B cell (primary cell): ENCODE measurements at regions not wholly inside any gene's neighbourhood (a gene's known extent, or its start where the extent isn't known, plus 50 kb on each side); places are given as distances from the start of the nearest gene placed in this dataset.

Source experiments
- ATAC-seq: fragments of 200-7000 bp; cut with Tn5 transposase; one replicate; pipeline ENCODE4 v1.10.0; 2021; ENCODE audit warnings: low read depth, mild to moderate bottlenecking, moderate number of reproducible peaks, moderate library complexity
- CTCF ChIA-PET: fragments of 350-600 bp; sonication (Branson Sonifier 250); formaldehyde crosslinking; loops from one replicate; lab custom pipeline; 2021; ENCODE audit warnings: antibody characterized with exemption, inconsistent platforms; lab: Charles Lee
- POLR2A ChIA-PET: fragments of 350-600 bp; sonication (Branson Sonifier 250); formaldehyde crosslinking; loops from one replicate; lab custom pipeline; 2021; ENCODE audit warnings: antibody characterized with exemption; lab: Charles Lee
- DNase-seq: peaks from one replicate; pipeline ENCODE4 v3.0.0; 2013
- H2AFZ ChIP-seq: 2 replicates; pipeline ENCODE4 v1.6.1; 2012; ENCODE audit warnings: mild to moderate bottlenecking, low read depth, low read length; ENCODE audit not compliant: insufficient read depth, poor library complexity, severe bottlenecking
- H3K27ac ChIP-seq, 2 donors: 1 replicate in 1 of 2; 2 replicates in 1 of 2; pipeline ENCODE4 v1.5.1; 2012 to 2013; ENCODE audit warnings: low read length in 2 of 2, mild to moderate bottlenecking in 2 of 2, moderate library complexity in 1 of 2
- H3K27me3 ChIP-seq, 4 experiments: fragments of 200-600 bp in 1 of 4; sonication (generic) in 1 of 4; replicated peaks in 1 of 4; 1 replicate in 2 of 4; 2 replicates in 2 of 4; pipeline versions ENCODE4 v1.6.1 to v1.7.0; 2013 to 2016; ENCODE audit warnings: low read length in 3 of 4, mild to moderate bottlenecking in 2 of 4, mixed read lengths in 1 of 4, moderate library complexity in 1 of 4; ENCODE audit not compliant: insufficient read depth in 4 of 4, control insufficient read depth in 3 of 4; ENCODE audit errors: control extremely low read depth in 1 of 4
- H3K36me3 ChIP-seq, 2 experiments: replicated peaks in 1 of 2; 1 replicate in 1 of 2; 2 replicates in 1 of 2; pipeline versions ENCODE4 v1.6.1 to v1.7.1; 2013; ENCODE audit warnings: low read length in 1 of 2; ENCODE audit not compliant: insufficient read depth in 2 of 2, control insufficient read depth in 1 of 2; ENCODE audit errors: control extremely low read depth in 1 of 2, extremely low read depth in 1 of 2
- H3K4me1 ChIP-seq, 2 donors: fragments of 200-600 bp in 1 of 2; sonication (generic) in 1 of 2; 1 replicate in 1 of 2; 2 replicates in 1 of 2; pipeline versions ENCODE4 v1.5.1 to v1.6.1; 2013 to 2017; ENCODE audit warnings: low read length in 2 of 2; ENCODE audit not compliant: control insufficient read depth in 2 of 2, insufficient read depth in 2 of 2
- H3K4me2 ChIP-seq: replicated peaks from 2 replicates; pipeline ENCODE3; 2012; ENCODE audit warnings: mild to moderate bottlenecking, low read depth, low read length; ENCODE audit not compliant: poor library complexity, severe bottlenecking
- H3K4me3 ChIP-seq, 5 experiments: fragments of 200-600 bp in 1 of 5; sonication (generic) in 1 of 5; 1 replicate in 3 of 5; 2 replicates in 2 of 5; pipeline versions ENCODE4 v1.5.1 to v1.7.0; 2011 to 2016; ENCODE audit warnings: low read length in 4 of 5, mild to moderate bottlenecking in 4 of 5, low read depth in 2 of 5, control low read depth in 1 of 5, moderate library complexity in 1 of 5; ENCODE audit not compliant: insufficient read depth in 1 of 5; ENCODE audit errors: control extremely low read depth in 1 of 5, extremely low read depth in 1 of 5
- H3K79me2 ChIP-seq: fragments of 200-600 bp; sonication (generic); one replicate; pipeline ENCODE4 v1.6.0; 2016; ENCODE audit warnings: low read length; ENCODE audit not compliant: control insufficient read depth, insufficient read depth
- H3K9ac ChIP-seq: fragments of 200-600 bp; sonication (generic); 2 replicates; pipeline ENCODE4 v1.6.1; 2017; ENCODE audit warnings: mild to moderate bottlenecking, low read length, moderate library complexity
- H3K9me3 ChIP-seq, 3 donors: one replicate each; pipeline versions ENCODE4 v1.6.1 to v1.7.1; 2013; ENCODE audit warnings: low read length in 2 of 3; ENCODE audit not compliant: control insufficient read depth in 2 of 3, insufficient read depth in 1 of 3; ENCODE audit errors: control extremely low read depth in 1 of 3
- H4K20me1 ChIP-seq: 2 replicates; pipeline ENCODE4 v1.6.0; 2012; ENCODE audit warnings: mild to moderate bottlenecking, low read length; ENCODE audit not compliant: insufficient read depth, control insufficient read depth, poor library complexity, severe bottlenecking
- H3K27ac Mint-ChIP-seq: one replicate; pipeline ENCODE4 v1.8.0; 2021; ENCODE audit warnings: mixed read lengths
- H3K27me3 Mint-ChIP-seq: one replicate; pipeline ENCODE4 v1.8.0; 2021; ENCODE audit warnings: mixed read lengths
- H3K4me1 Mint-ChIP-seq: one replicate; pipeline ENCODE4 v1.8.0; 2021; ENCODE audit warnings: mixed read lengths
- H3K4me3 Mint-ChIP-seq: one replicate; pipeline ENCODE4 v1.8.0; 2021; ENCODE audit warnings: mixed read lengths
- H3K9me3 Mint-ChIP-seq: one replicate; pipeline ENCODE4 v1.8.0; 2022; ENCODE audit warnings: mixed read lengths; ENCODE audit not compliant: insufficient read depth
- EZH2 ChIP-seq: IDR thresholded peaks from 2 replicates; pipeline ENCODE4 v1.6.1; 2012; ENCODE audit warnings: borderline replicate concordance, low read depth, mild to moderate bottlenecking, moderate library complexity, low read length; ENCODE audit not compliant: insufficient read depth, poor library complexity, severe bottlenecking
- WGBS: methylation state at CpG from one replicate; pipeline ENCODE4 v1.1.5; 2013; ENCODE audit warnings: missing lambda C conversion rate; ENCODE audit not compliant: insufficient coverage; 5-methylcytosine and 5-hydroxymethylcytosine counted together
- intact Hi-C: fragments of 100-400 bp; cut with micrococcal nuclease; formaldehyde crosslinking; loops from one replicate; pipeline ENCODE4 v1.10.0; 2022
- TF ChIP-seq, protein P1 (sequence below): fragments of 200-600 bp; IDR thresholded peaks from one replicate; pipeline ENCODE4 v1.8.0; 2022; ENCODE audit warnings: antibody characterized with exemption, mild to moderate bottlenecking

DNA sequence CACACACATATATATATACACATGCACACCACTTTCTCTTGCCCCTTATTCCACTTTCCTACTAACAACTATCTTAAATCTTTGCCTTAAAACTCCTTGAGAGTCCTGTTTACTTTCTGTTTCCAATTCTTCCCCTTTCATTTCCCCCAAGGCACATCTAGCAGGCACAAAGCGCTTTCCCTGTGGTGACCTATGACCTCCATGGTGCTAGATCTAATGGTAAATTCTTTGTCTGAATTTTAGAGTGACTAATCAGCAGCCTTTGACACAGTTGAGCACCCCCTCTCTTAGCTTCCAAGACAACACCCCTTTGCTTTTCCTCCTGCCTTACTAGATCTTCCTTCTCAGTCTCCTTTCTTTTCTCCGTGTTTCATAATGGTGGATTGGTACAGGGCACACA, 236.4 kb upstream of the TTC29 start:
- H3K4me3 ChIP-seq, result no peak overlapping the region
- no peaks in the 10 kb centered on the region for H3K27me3 ChIP-seq
- ChIA-PET POLR2A (no interaction called here), CTCF (no interaction called here)
- intact Hi-C loops, result no loop called here
- H3K4me1 ChIP-seq, result no peaks in the 10 kb centered on the region
- DNase-seq (no peak), ATAC-seq (no peak)
- no peaks in the 10 kb centered on the region for H3K36me3 ChIP-seq
- no peaks in the 10 kb centered on the region for H3K4me1 Mint-ChIP-seq
- no peak overlapping the region for H3K9ac ChIP-seq
- H3K4me3 Mint-ChIP-seq, result no peak overlapping the region
- no peak for TF ChIP-seq EZH2
- TF ChIP-seq, protein P1, sequence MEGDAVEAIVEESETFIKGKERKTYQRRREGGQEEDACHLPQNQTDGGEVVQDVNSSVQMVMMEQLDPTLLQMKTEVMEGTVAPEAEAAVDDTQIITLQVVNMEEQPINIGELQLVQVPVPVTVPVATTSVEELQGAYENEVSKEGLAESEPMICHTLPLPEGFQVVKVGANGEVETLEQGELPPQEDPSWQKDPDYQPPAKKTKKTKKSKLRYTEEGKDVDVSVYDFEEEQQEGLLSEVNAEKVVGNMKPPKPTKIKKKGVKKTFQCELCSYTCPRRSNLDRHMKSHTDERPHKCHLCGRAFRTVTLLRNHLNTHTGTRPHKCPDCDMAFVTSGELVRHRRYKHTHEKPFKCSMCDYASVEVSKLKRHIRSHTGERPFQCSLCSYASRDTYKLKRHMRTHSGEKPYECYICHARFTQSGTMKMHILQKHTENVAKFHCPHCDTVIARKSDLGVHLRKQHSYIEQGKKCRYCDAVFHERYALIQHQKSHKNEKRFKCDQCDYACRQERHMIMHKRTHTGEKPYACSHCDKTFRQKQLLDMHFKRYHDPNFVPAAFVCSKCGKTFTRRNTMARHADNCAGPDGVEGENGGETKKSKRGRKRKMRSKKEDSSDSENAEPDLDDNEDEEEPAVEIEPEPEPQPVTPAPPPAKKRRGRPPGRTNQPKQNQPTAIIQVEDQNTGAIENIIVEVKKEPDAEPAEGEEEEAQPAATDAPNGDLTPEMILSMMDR, result no peak
- no peaks in the 10 kb centered on the region for H3K9me3 Mint-ChIP-seq
- H3K27me3 Mint-ChIP-seq, result no peaks in the 10 kb centered on the region
- H3K79me2 ChIP-seq, result no peaks in the 10 kb centered on the region
- no CpG with 5 or more reads among the region's 2 CpGs for WGBS
- H3K9me3 ChIP-seq, result peaks cover 0 to 3% (median 0%) of the 10 kb centered on the region in 3 donors
- H4K20me1 ChIP-seq, result no peaks in the 10 kb centered on the region
- no peak overlapping the region for H3K27ac ChIP-seq
- H3K4me2 ChIP-seq, result no peak overlapping the region
- H2AFZ ChIP-seq, result no peak overlapping the region
- H3K27ac Mint-ChIP-seq, result no peak overlapping the region

DNA sequence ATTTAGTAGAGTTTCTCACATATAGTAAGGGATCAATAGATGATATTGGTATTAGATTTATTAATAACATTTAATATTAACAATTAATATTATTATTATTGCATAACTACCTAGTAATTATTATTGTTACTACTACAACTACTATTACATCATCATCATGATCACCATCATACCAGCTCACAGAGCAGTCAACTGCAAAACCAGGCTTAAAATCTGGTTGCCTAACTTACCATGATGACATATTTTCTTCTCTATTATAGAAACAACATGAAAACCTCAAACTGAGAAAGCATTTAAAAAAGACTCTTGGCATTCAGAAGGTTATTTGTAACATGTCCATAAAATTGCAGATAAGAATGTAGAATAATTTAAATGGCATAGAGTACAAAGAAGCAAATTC, 247.0 kb upstream of the TTC29 start:
- TF ChIP-seq EZH2, result no peak
- TF ChIP-seq, protein P1, result no peak
- no peak overlapping the region for H3K27ac ChIP-seq
- peaks cover 0 to 1% (median 0%) of the 10 kb centered on the region in 3 donors for H3K9me3 ChIP-seq
- H3K27me3 ChIP-seq, result no peaks in the 10 kb centered on the region
- no peak overlapping the region for H3K9ac ChIP-seq
- no peak overlapping the region for H3K4me3 ChIP-seq
- intact Hi-C loops, result no loop called here
- Mint-ChIP-seq H3K9me3 (peaks cover 6% of the 10 kb centered on the region), H3K27me3 (no peaks in the 10 kb centered on the region), H3K4me1 (no peaks in the 10 kb centered on the region), H3K4me3 (no peak overlapping the region), H3K27ac (no peak overlapping the region)
- no peaks in the 10 kb centered on the region for H3K79me2 ChIP-seq
- POLR2A ChIA-PET, result no interaction called here
- no peak overlapping the region for H3K4me2 ChIP-seq
- CTCF ChIA-PET, result no interaction called here
- no peaks in the 10 kb centered on the region for H3K36me3 ChIP-seq
- H3K4me1 ChIP-seq, result no peaks in the 10 kb centered on the region
- no peak for ATAC-seq
- DNase-seq, result no peak
- H4K20me1 ChIP-seq, result no peaks in the 10 kb centered on the region
- H2AFZ ChIP-seq, result no peak overlapping the region
